HG03196 (cell line): ENCODE measurements at regions not wholly inside any gene's neighbourhood (a gene's known extent, or its start where the extent isn't known, plus 50 kb on each side); places are given as distances from the start of the nearest gene placed in this dataset.
"Not testable (repeated sequence)": the region's sequence is repeated elsewhere in the genome, so short reads cannot be mapped to it uniquely, and the experiment has no call there.

Experiments
- ATAC-seq: cut with Tn5 transposase; IDR thresholded peaks from one replicate; pipeline ENCODE4 v1.9.1; 2021; ENCODE audit not compliant: unreplicated experiment

DNA sequence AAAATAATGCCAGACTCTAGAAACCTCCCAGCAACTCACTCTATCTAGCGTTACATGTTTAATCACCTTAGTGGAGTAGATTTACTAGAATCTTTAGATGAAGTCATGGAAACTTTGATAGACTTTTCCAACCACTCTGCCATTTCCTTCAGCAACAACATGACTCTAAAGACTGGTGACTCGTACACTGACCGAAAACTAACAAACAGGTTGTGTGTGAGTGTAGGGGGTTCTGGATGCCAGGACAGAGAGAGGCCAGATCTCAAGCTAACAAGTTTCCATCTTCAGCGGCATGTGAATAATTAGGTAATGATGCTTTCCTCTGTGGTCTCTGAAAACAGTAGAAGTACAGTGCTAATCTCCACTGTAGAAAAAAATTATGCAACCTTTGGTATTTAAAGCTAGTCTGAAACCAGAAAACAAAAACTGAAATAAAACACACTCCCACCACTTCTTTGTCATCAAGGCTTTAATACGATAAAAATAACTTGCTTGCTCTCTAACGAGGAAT is 286.4 kb downstream of the PRDM5 start:
- ATAC-seq, result no peak

DNA sequence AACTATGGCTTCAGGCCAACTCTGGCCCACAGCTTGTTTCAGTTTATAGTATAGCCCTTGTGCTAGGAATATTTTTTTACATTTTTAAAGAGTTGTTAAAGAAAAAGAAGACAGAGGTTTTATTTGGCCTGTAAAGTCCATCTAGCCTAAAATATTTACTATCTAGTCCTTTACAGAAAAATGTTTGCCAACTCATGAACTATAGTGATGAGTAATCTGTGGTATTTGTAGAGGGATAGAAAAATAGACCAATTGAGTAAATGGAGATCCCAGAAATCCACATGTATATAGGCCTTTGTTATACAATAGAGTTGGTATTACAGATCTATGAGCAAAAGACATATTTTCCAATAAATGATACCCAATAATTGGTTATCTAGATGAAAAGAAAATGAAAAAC is 288.7 kb downstream of the PRDM5 start:
- no peak for ATAC-seq

DNA sequence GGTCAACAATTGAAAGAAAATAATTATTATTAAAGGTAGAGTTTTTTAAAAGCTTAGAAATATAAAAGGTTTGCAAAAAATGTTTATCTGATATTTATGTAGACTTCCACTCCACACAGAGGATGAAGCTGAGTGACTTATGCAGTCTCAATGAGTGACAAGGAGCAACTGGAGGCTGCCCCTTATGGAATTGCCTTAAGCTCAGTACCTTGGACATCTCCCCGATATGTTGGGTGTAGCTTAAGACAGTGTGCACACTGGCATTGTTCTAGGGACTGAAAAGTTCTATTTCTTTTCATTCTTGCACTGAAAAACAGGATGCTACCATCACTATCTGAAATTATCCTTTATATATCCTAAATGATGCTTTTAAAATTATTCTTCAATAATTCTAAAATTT is 292.1 kb downstream of the PRDM5 start:
- no peak for ATAC-seq

GRCh38 chr4:120629546-120630108 is 292.9 kb downstream of the PRDM5 start:
- no peak for ATAC-seq

DNA sequence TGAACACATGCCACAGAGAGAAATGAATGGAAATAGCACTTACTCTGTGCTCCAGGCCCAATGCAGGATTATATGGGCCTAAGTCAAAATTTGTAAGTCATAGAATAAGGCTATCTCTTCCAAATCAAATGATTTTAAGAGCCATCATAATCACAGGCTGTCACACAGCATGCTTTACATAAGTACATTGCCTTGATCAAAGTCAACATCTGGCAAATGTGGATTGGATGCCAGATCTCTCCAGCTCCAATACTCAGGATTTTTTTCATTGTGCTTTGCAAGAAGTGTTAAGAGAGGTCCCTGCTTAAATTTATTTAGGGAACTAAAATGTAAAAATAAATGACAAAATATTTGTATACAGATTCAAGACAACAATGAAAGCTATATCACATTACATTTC is 299.9 kb downstream of the PRDM5 start:
- ATAC-seq, result no peak

DNA sequence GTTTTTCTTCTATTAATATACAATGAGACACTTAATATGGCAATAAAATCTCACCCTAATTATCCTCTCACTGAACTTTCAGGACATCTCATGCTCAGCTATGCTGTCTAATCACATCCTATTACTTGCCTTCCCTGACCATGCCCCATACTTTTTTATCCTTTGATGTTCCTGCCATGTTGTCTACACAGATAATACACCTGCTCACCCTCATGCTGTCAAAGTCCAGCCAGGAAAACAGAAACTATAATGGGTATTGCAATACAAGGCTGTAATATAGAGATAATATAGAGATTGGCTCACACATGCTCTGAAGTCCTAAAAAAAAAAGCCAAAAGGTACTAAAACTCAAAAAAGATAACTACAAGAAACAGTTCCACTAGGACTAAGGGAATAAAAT is 305.4 kb downstream of the PRDM5 start:
- ATAC-seq, result no peak

DNA sequence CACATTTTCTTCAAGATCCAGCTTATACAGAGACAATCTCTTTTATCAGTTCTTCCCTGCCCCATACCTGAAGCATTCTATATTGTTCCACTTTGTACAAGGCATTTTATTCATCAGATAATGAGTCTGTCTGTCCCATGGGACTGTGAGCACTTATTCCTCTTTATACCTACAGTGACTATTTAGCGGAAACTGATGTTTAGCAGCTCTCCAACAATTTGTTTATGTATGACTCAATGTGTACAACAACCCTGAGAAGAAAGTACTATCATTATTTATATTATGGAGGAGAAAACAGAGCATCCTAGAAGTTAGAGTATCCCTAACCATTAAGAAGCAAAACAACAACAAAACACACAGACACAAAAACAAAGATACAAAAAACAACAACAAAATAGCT is 306.5 kb downstream of the PRDM5 start:
- ATAC-seq, result no peak

DNA sequence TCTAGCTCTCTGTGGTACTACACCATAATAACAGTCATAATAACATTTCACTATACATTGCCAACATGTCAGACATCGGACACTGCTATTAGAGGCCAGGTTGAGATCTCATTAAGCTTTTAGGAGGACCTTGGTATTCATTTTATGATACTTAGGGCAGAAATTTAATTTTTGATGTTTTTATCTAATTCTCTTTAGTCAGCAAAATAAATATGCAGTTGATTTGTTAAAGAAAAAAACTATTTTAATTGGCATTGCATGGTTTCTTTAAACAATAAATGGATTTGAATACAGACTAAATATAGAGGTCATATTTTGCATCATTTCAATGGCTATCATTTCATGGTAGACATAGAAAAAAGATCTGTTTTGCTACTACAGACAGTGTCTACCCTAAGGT is 308.7 kb downstream of the PRDM5 start:
- no peak for ATAC-seq

GRCh38 chr4:120611092-120611491 is 311.4 kb downstream of the PRDM5 start:
- ATAC-seq, result no peak

DNA sequence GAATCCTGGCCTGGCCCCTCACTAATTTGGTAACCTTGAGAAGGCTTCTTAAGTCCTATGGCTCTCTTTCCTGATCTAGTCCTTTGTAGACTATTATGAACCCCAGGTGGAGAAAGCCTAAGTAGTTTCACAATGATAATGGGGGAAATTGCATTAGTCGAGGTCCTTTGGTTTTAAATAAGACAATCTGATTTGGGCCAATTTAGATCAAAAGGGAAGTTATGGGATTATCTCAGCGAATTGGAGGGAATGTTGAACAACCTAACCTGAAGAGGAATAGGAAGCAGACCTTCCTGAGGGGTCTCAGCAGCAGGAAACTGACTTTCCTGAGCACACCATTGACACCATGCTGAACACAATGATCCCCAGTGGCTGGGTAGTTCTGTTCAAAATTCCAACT is 331.5 kb downstream of the PRDM5 start:
- ATAC-seq, result no peak

GRCh38 chr4:120589787-120590186 is 332.7 kb downstream of the PRDM5 start:
- no peak for ATAC-seq

- ATAC-seq, result no peak
Measured at GRCh38 chr4:120568731-120569130, 353.8 kb downstream of the PRDM5 start.

DNA sequence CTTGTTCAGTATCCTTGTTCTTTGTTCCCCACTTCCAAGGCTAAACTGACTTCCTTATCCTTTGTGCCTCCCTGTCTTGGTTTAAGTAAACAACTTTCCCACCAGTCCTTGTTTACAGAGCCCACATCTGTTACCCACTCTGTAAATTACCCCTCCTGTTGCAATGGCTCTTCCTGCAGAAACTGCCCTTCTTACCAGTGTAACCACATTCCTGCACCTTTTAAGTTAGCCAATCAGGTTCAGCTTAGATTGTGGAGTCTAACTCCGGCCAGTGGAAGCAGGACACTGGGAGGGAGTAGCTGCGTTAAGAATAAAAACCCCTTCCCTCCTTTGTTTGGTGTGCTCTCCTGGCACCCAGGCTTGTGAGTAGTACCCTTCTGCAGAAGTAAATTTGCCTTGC is 360.9 kb downstream of the PRDM5 start:
- ATAC-seq, result no peak

- ATAC-seq, result no peak
Measured at GRCh38 chr4:120557372-120557771, 365.2 kb downstream of the PRDM5 start.

GRCh38 chr4:120555058-120555457 is 367.5 kb downstream of the PRDM5 start:
- ATAC-seq, result no peak

- ATAC-seq, result no peak
Measured at GRCh38 chr4:120554086-120554485, 368.4 kb downstream of the PRDM5 start.

- ATAC-seq, result not testable (repeated sequence)
Measured at GRCh38 chr4:120550624-120551220, 371.8 kb downstream of the PRDM5 start.

- ATAC-seq, result no peak
Measured at GRCh38 chr4:120549011-120549570, 373.4 kb downstream of the PRDM5 start.

DNA sequence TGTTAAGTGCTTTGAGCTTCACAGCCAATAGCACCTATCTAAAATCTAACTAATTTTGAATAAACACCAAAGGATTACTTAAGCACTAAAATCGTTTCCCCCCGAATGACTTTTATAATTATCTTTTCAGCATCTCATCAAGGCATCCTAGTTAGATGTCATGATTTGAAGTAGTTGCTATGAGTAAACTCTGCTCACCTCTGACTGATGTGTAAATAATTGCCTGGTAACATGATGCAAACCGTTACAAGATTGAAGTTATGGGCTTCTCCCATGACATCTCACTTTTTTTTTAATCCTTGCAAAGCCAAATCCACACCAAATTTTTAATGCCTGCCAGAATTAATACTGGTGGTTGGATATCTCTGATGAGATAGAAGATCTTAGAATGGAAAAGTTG is 377.1 kb downstream of the PRDM5 start:
- no peak for ATAC-seq

DNA sequence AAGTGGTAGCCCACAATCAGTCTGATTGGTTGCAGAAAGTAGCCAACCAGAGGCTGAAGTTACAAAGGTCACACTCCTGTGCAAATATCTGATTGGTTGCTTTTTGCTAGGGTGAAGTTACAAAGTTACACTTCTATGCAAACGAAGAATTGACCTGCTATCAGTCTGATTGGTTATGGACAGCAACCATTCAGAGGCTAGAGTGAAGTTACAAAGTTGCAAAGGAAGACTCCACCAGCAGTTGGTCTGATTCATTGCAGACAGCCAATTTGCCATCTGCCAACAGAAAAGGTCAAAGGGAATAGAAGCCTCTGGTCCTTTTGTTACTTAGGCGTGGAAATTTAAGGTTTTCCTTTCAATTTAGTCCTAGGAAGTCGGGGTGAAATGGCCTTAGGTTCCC is 377.7 kb downstream of the PRDM5 start:
- ATAC-seq, result no peak

- no peak for ATAC-seq
Measured at GRCh38 chr4:120540625-120541024, 381.9 kb downstream of the PRDM5 start.

- no peak for ATAC-seq
Measured at GRCh38 chr4:120536884-120537283, 385.6 kb downstream of the PRDM5 start.

DNA sequence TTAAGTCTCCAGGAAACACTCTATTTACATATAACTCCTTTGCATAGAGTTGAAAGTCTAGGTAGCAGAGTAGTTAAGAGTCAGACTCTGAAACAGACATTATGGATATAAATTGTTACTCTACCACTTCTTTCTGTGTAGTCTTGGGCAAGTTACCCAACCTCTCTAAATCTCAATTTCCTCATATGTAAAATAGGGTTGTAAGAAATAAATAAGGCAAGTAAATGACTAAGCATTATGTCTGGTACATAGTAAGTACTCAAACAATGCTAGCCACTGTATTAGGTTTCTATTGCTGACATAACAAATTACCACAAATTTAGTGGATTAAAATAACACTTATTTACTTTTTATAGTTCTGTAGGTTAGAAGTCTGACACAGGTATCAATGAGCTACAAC is 394.1 kb downstream of the PRDM5 start:
- ATAC-seq, result no peak
